B cell (primary cell): ENCODE measurements at regions not wholly inside any gene's neighbourhood (a gene's known extent, or its start where the extent isn't known, plus 50 kb on each side); places are given as distances from the start of the nearest gene placed in this dataset.

ENCODE experiments used
- ATAC-seq: fragments of 200-7000 bp; cut with Tn5 transposase; one replicate; pipeline ENCODE4 v1.10.0; 2021; ENCODE audit warnings: low read depth, mild to moderate bottlenecking, moderate number of reproducible peaks, moderate library complexity
- CTCF ChIA-PET: fragments of 350-600 bp; sonication (Branson Sonifier 250); formaldehyde crosslinking; loops from one replicate; lab custom pipeline; 2021; ENCODE audit warnings: antibody characterized with exemption, inconsistent platforms; lab: Charles Lee
- POLR2A ChIA-PET: fragments of 350-600 bp; sonication (Branson Sonifier 250); formaldehyde crosslinking; loops from one replicate; lab custom pipeline; 2021; ENCODE audit warnings: antibody characterized with exemption; lab: Charles Lee
- DNase-seq: peaks from one replicate; pipeline ENCODE4 v3.0.0; 2013
- H2AFZ ChIP-seq: 2 replicates; pipeline ENCODE4 v1.6.1; 2012; ENCODE audit warnings: mild to moderate bottlenecking, low read depth, low read length; ENCODE audit not compliant: insufficient read depth, poor library complexity, severe bottlenecking
- H3K27ac ChIP-seq, 2 donors: 1 replicate in 1 of 2; 2 replicates in 1 of 2; pipeline ENCODE4 v1.5.1; 2012 to 2013; ENCODE audit warnings: low read length in 2 of 2, mild to moderate bottlenecking in 2 of 2, moderate library complexity in 1 of 2
- H3K27me3 ChIP-seq, 4 experiments: fragments of 200-600 bp in 1 of 4; sonication (generic) in 1 of 4; replicated peaks in 1 of 4; 1 replicate in 2 of 4; 2 replicates in 2 of 4; pipeline versions ENCODE4 v1.6.1 to v1.7.0; 2013 to 2016; ENCODE audit warnings: low read length in 3 of 4, mild to moderate bottlenecking in 2 of 4, mixed read lengths in 1 of 4, moderate library complexity in 1 of 4; ENCODE audit not compliant: insufficient read depth in 4 of 4, control insufficient read depth in 3 of 4; ENCODE audit errors: control extremely low read depth in 1 of 4
- H3K36me3 ChIP-seq, 2 experiments: replicated peaks in 1 of 2; 1 replicate in 1 of 2; 2 replicates in 1 of 2; pipeline versions ENCODE4 v1.6.1 to v1.7.1; 2013; ENCODE audit warnings: low read length in 1 of 2; ENCODE audit not compliant: insufficient read depth in 2 of 2, control insufficient read depth in 1 of 2; ENCODE audit errors: control extremely low read depth in 1 of 2, extremely low read depth in 1 of 2
- H3K4me1 ChIP-seq, 2 donors: fragments of 200-600 bp in 1 of 2; sonication (generic) in 1 of 2; 1 replicate in 1 of 2; 2 replicates in 1 of 2; pipeline versions ENCODE4 v1.5.1 to v1.6.1; 2013 to 2017; ENCODE audit warnings: low read length in 2 of 2; ENCODE audit not compliant: control insufficient read depth in 2 of 2, insufficient read depth in 2 of 2
- H3K4me2 ChIP-seq: replicated peaks from 2 replicates; pipeline ENCODE3; 2012; ENCODE audit warnings: mild to moderate bottlenecking, low read depth, low read length; ENCODE audit not compliant: poor library complexity, severe bottlenecking
- H3K4me3 ChIP-seq, 5 experiments: fragments of 200-600 bp in 1 of 5; sonication (generic) in 1 of 5; 1 replicate in 3 of 5; 2 replicates in 2 of 5; pipeline versions ENCODE4 v1.5.1 to v1.7.0; 2011 to 2016; ENCODE audit warnings: low read length in 4 of 5, mild to moderate bottlenecking in 4 of 5, low read depth in 2 of 5, control low read depth in 1 of 5, moderate library complexity in 1 of 5; ENCODE audit not compliant: insufficient read depth in 1 of 5; ENCODE audit errors: control extremely low read depth in 1 of 5, extremely low read depth in 1 of 5
- H3K79me2 ChIP-seq: fragments of 200-600 bp; sonication (generic); one replicate; pipeline ENCODE4 v1.6.0; 2016; ENCODE audit warnings: low read length; ENCODE audit not compliant: control insufficient read depth, insufficient read depth
- H3K9ac ChIP-seq: fragments of 200-600 bp; sonication (generic); 2 replicates; pipeline ENCODE4 v1.6.1; 2017; ENCODE audit warnings: mild to moderate bottlenecking, low read length, moderate library complexity
- H3K9me3 ChIP-seq, 3 donors: one replicate each; pipeline versions ENCODE4 v1.6.1 to v1.7.1; 2013; ENCODE audit warnings: low read length in 2 of 3; ENCODE audit not compliant: control insufficient read depth in 2 of 3, insufficient read depth in 1 of 3; ENCODE audit errors: control extremely low read depth in 1 of 3
- H4K20me1 ChIP-seq: 2 replicates; pipeline ENCODE4 v1.6.0; 2012; ENCODE audit warnings: mild to moderate bottlenecking, low read length; ENCODE audit not compliant: insufficient read depth, control insufficient read depth, poor library complexity, severe bottlenecking
- H3K27ac Mint-ChIP-seq: one replicate; pipeline ENCODE4 v1.8.0; 2021; ENCODE audit warnings: mixed read lengths
- H3K27me3 Mint-ChIP-seq: one replicate; pipeline ENCODE4 v1.8.0; 2021; ENCODE audit warnings: mixed read lengths
- H3K4me1 Mint-ChIP-seq: one replicate; pipeline ENCODE4 v1.8.0; 2021; ENCODE audit warnings: mixed read lengths
- H3K4me3 Mint-ChIP-seq: one replicate; pipeline ENCODE4 v1.8.0; 2021; ENCODE audit warnings: mixed read lengths
- H3K9me3 Mint-ChIP-seq: one replicate; pipeline ENCODE4 v1.8.0; 2022; ENCODE audit warnings: mixed read lengths; ENCODE audit not compliant: insufficient read depth
- EZH2 ChIP-seq: IDR thresholded peaks from 2 replicates; pipeline ENCODE4 v1.6.1; 2012; ENCODE audit warnings: borderline replicate concordance, low read depth, mild to moderate bottlenecking, moderate library complexity, low read length; ENCODE audit not compliant: insufficient read depth, poor library complexity, severe bottlenecking
- WGBS: methylation state at CpG from one replicate; pipeline ENCODE4 v1.1.5; 2013; ENCODE audit warnings: missing lambda C conversion rate; ENCODE audit not compliant: insufficient coverage; 5-methylcytosine and 5-hydroxymethylcytosine counted together
- intact Hi-C: fragments of 100-400 bp; cut with micrococcal nuclease; formaldehyde crosslinking; loops from one replicate; pipeline ENCODE4 v1.10.0; 2022
- TF ChIP-seq, protein P1 (sequence below): fragments of 200-600 bp; IDR thresholded peaks from one replicate; pipeline ENCODE4 v1.8.0; 2022; ENCODE audit warnings: antibody characterized with exemption, mild to moderate bottlenecking

DNA sequence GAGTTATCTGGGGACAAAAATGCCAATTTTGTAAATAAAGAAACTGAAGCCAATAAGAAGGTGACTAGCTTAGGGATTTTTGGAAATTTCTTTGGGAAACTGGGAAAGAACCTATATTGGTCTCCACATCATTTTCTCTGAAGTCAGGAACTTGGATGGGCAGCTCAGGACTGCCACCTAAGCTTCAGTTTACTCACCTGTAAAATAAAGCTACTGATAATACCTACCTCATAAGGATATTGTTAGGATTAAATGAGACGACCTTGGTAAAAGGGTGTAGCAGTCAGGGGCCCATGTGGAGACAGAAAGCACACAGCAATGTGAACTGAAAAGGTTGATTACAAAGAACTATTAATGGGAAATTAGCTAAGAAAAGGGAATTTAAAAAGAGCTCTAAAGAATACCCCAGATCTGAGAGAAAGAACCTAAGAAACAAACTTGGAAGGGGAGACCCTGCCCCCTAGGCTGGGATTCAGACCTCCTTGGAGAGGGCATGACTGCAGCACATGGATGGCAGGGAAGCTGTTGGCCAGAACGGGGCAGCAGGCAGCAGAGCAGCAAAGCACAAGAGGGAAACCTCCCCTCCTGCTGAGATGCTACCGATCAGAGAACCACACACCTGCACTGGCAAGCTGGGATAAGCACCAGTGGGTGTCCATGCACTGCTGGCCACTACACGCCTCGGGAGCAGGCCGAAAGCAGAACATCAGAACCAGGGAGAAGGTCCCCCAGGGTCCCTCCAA lies 83.7 kb upstream of the THBS1 start:
- Mint-ChIP-seq H3K27me3 (peaks cover 11% of the 10 kb centered on the region), H3K4me1 (no peaks in the 10 kb centered on the region), H3K27ac (no peak overlapping the region), H3K9me3 (no peaks in the 10 kb centered on the region), H3K4me3 (no peak overlapping the region)
- Histone ChIP-seq H3K79me2 (no peaks in the 10 kb centered on the region), H3K36me3 (no peaks in the 10 kb centered on the region), H3K9ac (no peak overlapping the region), H3K27ac (no peak overlapping the region), H3K9me3 (peaks cover 0 to 3% (median 0%) of the 10 kb centered on the region in 3 donors), H3K27me3 (no peaks in the 10 kb centered on the region), H4K20me1 (no peaks in the 10 kb centered on the region), H3K4me2 (no peak overlapping the region), H3K4me3 (no peak overlapping the region), H2AFZ (no peak overlapping the region), H3K4me1 (no peaks in the 10 kb centered on the region)
- DNase-seq (no peak), ATAC-seq (no peak)
- TF ChIP-seq EZH2: no peak
- TF ChIP-seq, protein P1, sequence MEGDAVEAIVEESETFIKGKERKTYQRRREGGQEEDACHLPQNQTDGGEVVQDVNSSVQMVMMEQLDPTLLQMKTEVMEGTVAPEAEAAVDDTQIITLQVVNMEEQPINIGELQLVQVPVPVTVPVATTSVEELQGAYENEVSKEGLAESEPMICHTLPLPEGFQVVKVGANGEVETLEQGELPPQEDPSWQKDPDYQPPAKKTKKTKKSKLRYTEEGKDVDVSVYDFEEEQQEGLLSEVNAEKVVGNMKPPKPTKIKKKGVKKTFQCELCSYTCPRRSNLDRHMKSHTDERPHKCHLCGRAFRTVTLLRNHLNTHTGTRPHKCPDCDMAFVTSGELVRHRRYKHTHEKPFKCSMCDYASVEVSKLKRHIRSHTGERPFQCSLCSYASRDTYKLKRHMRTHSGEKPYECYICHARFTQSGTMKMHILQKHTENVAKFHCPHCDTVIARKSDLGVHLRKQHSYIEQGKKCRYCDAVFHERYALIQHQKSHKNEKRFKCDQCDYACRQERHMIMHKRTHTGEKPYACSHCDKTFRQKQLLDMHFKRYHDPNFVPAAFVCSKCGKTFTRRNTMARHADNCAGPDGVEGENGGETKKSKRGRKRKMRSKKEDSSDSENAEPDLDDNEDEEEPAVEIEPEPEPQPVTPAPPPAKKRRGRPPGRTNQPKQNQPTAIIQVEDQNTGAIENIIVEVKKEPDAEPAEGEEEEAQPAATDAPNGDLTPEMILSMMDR: no peak
- intact Hi-C loops: no loop called here
- ChIA-PET POLR2A (no interaction called here), CTCF (no interaction called here)
- 78% methylated on average over 5 of the region's 6 CpGs for WGBS

DNA sequence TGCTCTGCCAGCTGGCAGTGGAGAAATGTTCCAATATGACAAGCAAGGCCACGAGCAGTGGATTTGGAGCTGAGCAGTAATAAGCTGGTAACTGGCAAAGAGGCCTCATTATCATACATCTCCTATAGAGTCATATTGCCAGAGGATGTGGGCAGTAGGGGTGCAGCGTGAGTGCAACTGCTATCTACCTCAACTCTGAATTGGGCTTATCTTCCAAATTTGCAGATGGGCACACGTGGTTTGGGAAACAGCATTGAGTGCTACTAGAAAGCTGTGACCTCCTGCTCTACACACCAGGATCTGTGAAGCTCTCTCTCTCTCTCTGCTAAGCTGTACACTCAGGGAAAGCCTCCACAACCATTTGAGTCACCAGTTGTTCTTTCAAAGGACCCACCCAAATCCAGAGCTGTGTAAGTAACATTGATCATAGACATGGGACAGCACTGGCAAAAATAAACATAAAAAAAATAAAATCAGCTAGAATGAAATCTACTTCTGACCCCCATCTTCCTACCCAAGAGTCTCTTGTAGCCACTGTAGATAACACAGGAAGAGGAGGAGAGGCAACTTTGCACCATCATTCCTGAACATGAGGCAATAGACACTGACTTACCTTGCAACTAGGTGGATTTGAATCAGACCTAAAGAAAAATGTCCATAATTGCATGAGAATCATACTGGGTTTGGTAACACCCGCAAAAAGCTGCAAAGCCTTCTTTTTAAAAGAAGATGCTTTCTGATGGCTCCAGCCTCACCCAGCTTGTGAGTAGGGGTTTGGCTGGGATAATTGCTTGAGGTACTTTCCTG lies 82.9 kb upstream of the THBS1 start:
- H3K79me2 ChIP-seq: no peaks in the 10 kb centered on the region
- H3K27me3 ChIP-seq: no peaks in the 10 kb centered on the region
- H3K9me3 ChIP-seq: peaks cover 0 to 3% (median 0%) of the 10 kb centered on the region in 3 donors
- intact Hi-C loops: no loop called here
- TF ChIP-seq EZH2: no peak
- TF ChIP-seq, protein P1: no peak
- ChIA-PET POLR2A (no interaction called here), CTCF (no interaction called here)
- 10% methylated on average over 2 of the region's 4 CpGs for whole genome bisulfite sequencing
- Mint-ChIP-seq H3K9me3 (no peaks in the 10 kb centered on the region), H3K4me1 (no peaks in the 10 kb centered on the region), H3K4me3 (no peak overlapping the region), H3K27me3 (peaks cover 11% of the 10 kb centered on the region), H3K27ac (no peak overlapping the region)
- no peaks in the 10 kb centered on the region for H3K4me1 ChIP-seq
- no peak overlapping the region for H3K27ac ChIP-seq
- H3K4me2 ChIP-seq: no peak overlapping the region
- ATAC-seq (no peak), DNase-seq (no peak)
- no peaks in the 10 kb centered on the region for H3K36me3 ChIP-seq
- no peak overlapping the region for H2AFZ ChIP-seq
- H4K20me1 ChIP-seq: no peaks in the 10 kb centered on the region
- H3K9ac ChIP-seq: no peak overlapping the region
- no peak overlapping the region for H3K4me3 ChIP-seq
